ENCODE measurements at regions not wholly inside any gene's neighbourhood (a gene's known extent, or its start where the extent isn't known, plus 50 kb on each side); places are given as distances from the start of the nearest gene placed in this dataset.

- ChIA-PET POLR2A (no interaction called here), CTCF (interaction anchor here (1.7 to 2.4 kb wide), 2 partner anchors 14 to 21 kb away, joined by 3 to 8 read pairs; no protein-coding TSS in a partner anchor)
- no peak for DNase-seq (ENCODE audit: extremely low spot score)
- TF ChIP-seq CTCF (IDR thresholded peaks at IDR 0.05; ENCODE audit: control extremely low read depth, extremely low read depth, low read depth, missing control alignments) = no peak
Observed at GRCh38 chr5:74096325-74096724, 470.3 kb downstream of the ARHGEF28 start.

GRCh38 chr5:74095871-74096270, 469.9 kb downstream of the ARHGEF28 start:
- CTCF ChIA-PET = interaction anchor here (1.1 to 2.4 kb wide), 3 partner anchors 14 to 406 kb away, joined by 3 to 8 read pairs (median 3); no protein-coding TSS in a partner anchor
- DNase-seq (ENCODE audit: extremely low spot score) = no peak
- POLR2A ChIA-PET = no interaction called here
- TF ChIP-seq CTCF (IDR thresholded peaks at IDR 0.05; ENCODE audit: control extremely low read depth, extremely low read depth, low read depth, missing control alignments) = no peak

GRCh38 chr5:74094782-74095108, 468.7 kb downstream of the ARHGEF28 start:
- no peak for DNase-seq (ENCODE audit: extremely low spot score)
- CTCF ChIA-PET = interaction anchor here (2.4 kb wide), 1 partner anchor 23 kb away, joined by 8 read pairs; no protein-coding TSS in a partner anchor
- no peak for TF ChIP-seq CTCF (IDR thresholded peaks at IDR 0.05; ENCODE audit: control extremely low read depth, extremely low read depth, low read depth, missing control alignments)
- POLR2A ChIA-PET = no interaction called here

- ChIA-PET CTCF (interaction anchor here (2.4 kb wide), 1 partner anchor 23 kb away, joined by 8 read pairs; no protein-coding TSS in a partner anchor), POLR2A (no interaction called here)
- TF ChIP-seq CTCF (IDR thresholded peaks at IDR 0.05; ENCODE audit: control extremely low read depth, extremely low read depth, low read depth, missing control alignments) = no peak
Observed at GRCh38 chr5:74094096-74094781, 468.2 kb downstream of the ARHGEF28 start.

GRCh38 chr5:74093561-74093960, 467.6 kb downstream of the ARHGEF28 start:
- DNase-seq (ENCODE audit: extremely low spot score) = no peak
- no peak for TF ChIP-seq CTCF (IDR thresholded peaks at IDR 0.05; ENCODE audit: control extremely low read depth, extremely low read depth, low read depth, missing control alignments)
- CTCF ChIA-PET = no interaction called here
- POLR2A ChIA-PET = no interaction called here

More at GRCh38 chr5:74094096-74094781, 468.2 kb downstream of the ARHGEF28 start:
- no peak for DNase-seq (ENCODE audit: extremely low spot score)

GRCh38 chr5:74092766-74093165, 466.8 kb downstream of the ARHGEF28 start:
- DNase-seq (ENCODE audit: extremely low spot score) = no peak
- no peak for TF ChIP-seq CTCF (IDR thresholded peaks at IDR 0.05; ENCODE audit: control extremely low read depth, extremely low read depth, low read depth, missing control alignments)
- ChIA-PET POLR2A (no interaction called here), CTCF (interaction anchor here (2.0 kb wide), 1 partner anchor 16 kb away, joined by 5 read pairs; no protein-coding TSS in a partner anchor)

Data from GM10248 (cell line).